GM03348 (cell line): ENCODE measurements at regions not wholly inside any gene's neighbourhood (a gene's known extent, or its start where the extent isn't known, plus 50 kb on each side); places are given as distances from the start of the nearest gene placed in this dataset.

ENCODE experiments used
- DNase-seq: peaks from one replicate; pipeline ENCODE4 v3.0.0; 2012; ENCODE audit warnings: low spot score

DNA sequence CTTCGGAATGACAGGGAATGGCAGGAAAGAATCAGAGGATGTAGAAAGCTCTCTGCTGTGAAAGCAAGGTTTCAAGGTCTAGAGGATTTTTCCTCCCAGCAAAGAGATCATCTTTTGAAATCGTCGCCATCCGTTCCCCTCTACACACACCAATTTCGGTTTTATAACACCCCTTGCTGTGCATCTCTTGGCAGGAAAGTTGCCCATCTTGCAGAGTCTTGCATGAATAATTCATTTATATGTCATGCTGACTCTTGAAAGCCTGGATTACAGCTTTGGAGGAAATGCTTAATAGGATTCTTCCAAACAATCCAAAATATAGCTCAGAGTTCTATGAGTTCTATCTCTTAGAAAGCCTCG, 262.7 kb downstream of the CHL1 start:
- no peak for DNase-seq

DNA sequence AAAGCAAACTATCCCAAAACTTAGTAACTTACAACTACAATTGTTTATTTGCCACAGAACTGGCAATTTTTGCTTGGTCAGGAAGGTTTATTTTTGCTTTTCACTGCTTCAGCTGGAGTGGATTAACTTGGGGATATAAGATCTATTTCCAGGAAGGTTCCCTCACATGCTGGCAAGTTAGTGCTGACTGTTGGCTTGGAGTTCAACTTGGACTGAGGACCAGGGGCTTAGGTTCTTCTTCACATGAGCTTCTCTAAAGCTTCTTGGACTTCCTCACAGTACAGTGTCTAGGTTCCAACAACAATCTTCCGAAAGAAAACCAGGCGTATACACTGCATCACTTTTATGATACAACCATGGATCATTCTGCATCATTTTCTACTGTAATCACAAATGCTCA, 264.4 kb downstream of the CHL1 start:
- no peak for DNase-seq

DNA sequence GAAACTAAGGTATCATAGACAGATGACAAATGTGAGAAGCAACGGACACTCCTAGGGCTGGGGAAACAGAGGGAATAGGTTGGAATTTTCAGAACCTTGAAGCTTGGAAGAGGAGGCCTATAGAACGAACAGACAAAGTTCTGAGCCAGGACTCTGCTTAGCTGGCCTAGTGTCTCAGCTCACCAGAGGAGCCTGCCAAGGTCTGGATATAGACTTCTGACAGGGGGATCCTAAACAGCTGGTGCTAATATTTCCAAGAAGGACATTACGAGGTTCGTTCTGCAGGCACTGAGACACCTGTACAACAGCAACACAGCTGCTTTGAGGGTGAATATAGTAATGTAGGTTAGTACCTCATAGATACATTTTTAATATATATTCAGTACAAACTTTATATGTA, 266.3 kb downstream of the CHL1 start:
- DNase-seq: no peak

DNA sequence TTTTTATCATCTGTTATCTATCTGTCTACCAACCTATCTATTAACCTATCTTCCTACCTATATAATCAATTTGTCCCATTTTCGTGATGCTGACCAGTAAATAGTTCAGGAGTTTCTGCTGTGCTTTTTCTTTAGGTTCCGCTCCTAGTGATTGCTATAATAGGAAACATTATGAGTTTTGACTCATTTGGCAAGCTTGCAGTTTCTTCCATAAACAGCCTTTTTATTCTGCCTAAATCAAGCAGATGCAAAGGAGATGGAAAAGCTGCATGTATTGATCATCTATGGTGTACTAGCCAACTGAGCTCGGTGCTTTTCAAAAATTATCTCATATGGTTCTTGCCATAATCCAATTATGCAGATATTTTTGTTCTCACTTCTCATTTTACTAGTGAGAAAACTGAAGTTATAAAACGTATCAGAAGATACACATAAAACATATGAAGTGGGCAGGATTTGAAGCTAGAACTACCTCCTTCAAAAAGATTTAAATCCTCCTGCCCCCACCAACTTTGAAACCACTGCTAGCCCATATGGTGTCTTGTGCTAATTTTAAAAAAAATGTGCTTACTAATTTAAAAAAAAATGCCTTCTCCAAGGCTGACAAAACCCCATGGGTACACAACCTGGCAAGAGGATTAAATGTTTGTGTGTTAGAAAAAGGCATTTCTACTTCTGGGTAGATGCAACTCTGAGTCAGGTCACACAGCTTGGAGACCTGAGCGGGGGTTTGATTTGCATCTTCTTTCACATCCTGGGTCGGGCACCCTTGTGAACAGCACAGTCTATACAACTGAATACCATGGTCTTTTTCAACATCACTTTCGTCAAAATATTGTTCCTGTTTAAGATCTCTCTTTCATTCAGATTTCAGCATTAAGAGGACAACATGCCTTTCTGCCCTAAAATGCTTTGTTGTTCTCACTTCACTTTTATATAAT, 267.0 kb downstream of the CHL1 start:
- no peak for DNase-seq

DNA sequence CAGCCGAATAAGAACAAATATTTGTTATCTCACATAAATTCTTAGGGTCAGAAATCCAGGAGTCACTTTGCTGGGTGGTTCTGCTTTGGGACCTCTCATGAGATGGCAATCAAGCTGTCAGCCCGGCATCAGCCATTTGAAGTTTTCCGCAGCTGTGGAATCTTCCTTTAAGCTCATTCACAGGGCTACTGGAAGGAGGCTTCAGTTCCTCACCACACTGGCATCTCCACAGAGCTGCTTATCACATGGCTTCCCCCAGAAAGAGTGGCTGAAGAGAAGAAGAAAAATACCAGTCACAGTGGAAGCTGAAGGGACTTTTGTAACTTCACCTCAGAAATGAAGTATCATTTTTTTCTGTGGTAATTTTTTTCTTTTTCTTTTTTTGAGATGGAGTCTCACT, 267.7 kb downstream of the CHL1 start:
- DNase-seq: no peak

DNA sequence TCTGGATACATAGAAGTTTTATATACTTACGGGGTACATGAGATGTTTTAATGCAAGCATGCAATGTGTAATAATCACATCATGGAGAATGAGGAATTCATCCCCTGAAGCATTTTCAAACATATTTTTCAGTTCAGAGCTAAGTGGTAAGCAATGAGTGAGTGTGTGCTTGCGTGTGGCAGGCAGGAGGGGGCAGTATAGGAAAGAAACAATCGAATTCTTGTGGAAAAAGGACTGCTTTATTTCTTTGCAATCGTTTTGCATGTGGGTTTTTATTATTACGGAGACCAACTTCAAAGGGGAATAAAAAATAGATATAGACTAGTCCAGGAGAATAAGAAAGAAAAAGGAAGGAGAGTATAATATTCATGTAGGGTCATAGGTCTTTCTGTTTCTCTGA, 271.6 kb downstream of the CHL1 start:
- DNase-seq: no peak

DNA sequence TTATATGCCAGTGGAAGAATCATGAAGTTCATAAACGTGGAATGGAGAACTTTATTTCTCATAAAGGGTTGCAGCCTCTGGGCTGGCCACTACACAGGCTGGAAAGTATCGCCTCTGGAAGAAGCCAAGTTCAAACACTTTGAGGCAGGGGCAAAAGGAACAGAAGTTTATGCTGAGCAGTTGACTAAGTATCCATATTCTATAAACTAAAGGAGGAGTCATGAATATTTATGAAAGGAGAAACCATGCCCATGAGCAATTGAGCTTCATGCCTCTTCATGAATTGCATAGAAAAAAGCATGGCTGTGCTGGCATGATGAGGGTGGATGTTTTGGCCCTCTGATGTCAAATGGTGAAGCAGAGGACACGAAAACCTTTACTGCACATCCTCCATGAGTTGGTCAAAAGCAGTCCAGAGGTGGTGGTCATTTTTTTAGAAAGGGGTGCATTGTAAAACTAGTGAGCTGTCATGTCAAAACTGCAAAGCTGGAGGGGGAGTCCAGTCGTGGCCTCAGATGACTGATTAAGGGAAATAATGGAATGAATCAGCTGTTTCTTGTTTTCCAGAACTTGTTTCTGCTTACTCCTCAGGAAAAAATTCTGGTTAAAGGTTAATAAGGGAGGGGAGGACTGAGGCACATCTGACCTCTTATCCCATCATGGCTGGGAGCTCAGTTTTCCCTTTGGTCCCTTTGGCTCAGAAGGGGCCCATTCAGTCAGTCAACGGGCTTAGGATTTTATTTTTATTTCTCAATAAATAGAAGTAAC, 276.7 kb downstream of the CHL1 start:
- DNase-seq: no peak

DNA sequence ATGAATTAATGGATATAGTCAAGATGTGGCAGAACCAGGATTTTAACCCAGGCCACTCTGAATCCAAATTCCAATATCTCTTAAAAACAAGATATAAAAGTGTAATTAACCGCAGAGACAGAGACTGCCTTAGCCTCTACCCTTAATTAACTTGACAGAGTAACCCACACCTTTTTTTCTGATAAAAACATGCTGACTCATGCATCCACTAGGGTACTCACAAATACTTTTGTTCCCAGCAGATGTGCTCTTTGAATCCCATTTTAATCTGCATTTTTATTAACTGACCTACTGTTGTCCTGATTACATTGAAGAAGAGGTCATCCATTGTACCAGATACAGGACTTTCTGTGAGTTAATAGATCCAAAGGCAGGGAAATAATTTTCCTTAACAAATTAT, 278.3 kb downstream of the CHL1 start:
- no peak for DNase-seq

DNA sequence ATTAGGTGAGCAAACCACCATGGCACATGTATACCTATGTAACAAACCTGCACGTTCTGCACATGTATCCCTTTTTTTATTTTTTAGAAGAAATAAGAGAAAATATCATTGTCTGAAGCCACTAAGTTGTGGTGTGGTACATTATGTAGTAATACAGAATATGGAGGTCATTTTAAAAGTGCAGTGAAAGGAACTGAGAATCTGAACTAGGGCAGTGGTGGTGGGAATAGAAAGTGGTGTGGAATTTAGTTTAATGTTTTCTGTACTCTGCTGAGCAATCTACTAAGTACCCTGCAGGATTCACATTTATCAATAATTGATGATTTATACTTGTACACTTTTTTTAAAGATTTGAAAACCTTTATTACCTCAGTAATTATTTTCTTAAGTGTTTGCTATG, 283.5 kb downstream of the CHL1 start:
- no peak for DNase-seq

DNA sequence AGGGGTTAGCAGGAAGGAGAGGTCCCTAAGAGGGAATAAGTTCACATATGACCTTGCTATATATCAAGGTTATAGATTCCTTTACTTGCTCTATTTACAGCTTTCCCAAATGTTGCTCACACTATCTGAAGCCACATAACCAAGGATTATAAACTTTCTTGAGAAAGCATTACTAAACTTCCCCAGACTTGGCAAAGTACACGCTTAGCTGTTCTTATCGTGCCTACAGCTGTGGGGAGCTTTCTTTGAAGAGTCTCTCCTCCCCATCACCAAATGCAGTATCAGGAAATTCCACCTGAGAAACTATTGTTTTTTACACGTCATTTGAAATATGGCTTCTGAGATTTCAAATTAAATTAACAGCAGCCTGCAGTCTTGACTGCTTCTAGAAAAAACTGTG, 284.5 kb downstream of the CHL1 start:
- DNase-seq: no peak

DNA sequence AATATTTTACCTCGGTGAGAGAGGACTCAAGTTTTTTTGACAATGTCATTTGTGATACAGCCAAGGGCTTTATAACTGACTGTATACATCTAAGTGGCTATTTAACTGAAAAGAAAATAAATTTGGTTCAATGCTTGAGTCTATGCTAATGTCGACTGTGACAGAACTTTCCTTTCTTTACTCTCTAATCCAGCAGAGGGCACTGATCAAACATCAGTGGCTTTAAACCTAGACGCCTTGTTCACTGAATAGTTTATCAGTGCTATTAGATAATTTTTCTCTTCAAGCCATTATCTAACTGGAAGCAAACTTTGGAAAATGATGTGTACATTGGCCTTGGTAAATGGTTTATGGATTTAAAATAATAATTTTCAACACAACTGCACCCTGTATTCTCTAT, 285.1 kb downstream of the CHL1 start:
- no peak for DNase-seq

DNA sequence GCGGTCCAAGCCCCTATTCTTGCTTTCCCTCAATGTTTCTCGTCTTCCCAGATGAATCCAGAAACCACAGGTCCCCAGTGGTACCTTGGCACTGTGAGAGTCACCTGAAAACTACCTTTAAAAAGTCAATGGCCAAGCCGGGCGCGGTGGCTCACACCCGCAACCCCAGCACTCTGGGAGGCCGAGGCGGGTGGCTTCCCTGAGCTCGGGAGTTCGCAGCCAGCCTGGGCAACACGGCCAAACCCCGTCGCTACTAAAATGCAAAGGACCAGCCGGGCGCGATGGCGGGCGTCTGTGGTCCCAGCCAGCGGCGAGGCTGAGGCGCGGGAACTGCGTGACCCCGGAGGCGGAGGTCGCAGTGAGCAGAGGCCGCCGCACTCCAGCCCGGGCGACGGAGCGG, 285.9 kb downstream of the CHL1 start:
- no peak for DNase-seq

DNA sequence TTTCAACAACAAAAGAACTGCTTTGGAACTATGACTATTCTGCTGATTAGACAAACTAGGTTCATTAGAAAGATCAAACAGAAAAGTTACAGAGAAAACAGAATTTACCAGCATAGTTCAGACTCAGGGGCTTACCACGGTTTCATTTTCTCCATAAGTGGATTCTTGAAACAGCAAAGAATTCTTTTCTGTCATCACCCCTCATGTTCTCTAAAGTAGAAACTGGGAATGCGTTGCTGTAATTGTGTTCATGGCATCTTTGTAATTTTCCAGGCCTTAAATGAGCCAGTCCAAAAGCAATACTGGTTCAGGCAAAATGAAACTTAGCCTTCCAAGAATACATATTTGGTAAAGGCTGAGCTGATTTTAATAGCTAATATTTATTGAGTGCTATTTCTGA, 287.8 kb downstream of the CHL1 start:
- no peak for DNase-seq

DNA sequence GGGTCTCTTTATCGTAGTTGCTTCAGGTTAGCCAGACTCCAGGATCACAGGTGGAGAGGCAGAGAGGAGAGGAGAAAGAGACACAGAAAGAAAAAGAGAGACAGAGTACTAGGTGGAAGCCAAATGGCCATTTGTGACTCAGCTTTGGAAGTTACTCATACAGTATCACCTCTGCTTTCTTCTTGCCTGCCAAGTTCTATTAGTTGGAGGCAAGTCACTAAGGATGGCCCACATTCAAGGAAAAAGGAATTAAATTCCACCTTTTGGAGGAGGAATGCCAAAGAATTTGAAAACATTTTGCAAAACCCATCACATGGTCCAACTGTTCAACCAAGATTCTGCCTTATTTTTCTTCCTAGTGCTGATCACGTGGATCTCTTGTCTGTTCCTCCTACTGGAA, 291.1 kb downstream of the CHL1 start:
- no peak for DNase-seq

DNA sequence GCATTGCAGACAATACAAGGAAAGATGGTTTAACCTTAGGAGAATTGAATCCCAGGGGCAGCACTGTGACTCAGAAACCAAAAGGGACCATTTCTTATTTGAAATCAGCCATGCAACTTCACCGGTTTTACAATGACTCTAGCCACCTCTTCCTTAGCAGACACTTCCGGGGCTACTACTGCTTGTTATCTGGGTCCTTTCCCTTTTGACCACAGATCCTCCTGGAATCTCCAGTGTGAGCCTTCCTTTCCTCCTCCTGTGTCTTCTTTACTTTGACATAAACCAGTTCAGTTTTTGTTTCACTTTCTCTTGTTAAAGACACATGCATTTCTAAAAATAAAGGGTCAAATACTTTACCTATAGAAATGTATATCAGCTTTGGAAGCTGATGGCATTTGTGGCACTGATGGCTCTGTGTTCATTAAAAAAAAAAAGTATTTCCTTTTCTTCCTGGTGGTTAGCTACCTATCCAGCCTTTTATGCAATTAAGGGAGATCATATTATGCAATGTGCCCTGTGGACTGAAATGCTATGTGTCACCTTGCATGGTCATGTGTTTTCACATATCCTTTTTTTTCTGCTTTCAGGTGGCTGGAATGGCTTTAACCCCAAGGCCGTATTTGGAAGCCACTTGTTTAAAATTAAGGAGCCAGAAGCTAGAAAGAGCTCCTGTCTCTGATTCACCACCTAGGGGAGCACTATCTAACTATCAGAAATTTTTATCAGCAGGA, 296.2 kb downstream of the CHL1 start:
- DNase-seq: no peak

DNA sequence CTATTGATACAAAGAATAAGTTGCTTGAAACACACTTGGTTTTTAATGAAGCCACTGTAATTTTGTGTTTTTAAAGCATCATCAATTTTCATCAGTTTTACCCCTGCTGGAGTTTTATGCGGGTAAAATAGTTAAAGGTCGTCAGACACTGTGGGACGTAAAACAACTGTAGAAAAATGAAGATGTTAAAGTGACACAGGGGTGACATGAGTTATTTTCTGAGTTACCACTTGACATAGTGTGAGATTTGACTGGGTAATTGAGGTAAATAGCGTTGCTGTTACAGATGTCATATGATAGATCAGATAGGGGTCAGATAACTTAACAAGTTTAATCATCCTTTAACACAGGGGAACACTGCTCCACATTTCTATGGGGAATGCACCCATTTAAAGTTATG, 297.6 kb downstream of the CHL1 start:
- no peak for DNase-seq

DNA sequence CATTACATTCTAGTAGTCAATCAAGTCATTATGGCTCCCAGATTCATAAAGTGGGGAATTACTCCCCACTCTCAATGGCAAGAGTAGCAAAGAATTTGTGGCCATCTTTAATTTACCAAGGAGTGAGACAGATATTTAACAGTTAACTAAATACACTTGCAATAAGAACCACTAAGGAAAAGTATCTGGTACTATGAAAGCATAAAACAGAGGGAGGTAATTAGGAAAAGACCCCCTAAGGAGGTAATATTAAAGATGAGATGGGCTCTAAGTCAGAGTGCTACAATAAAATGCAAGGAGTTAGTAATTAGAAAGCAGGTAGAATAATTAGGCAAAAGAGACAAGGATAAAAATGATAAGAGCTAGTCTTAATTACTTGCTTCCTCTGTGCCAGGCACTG, 301.9 kb downstream of the CHL1 start:
- DNase-seq: no peak

DNA sequence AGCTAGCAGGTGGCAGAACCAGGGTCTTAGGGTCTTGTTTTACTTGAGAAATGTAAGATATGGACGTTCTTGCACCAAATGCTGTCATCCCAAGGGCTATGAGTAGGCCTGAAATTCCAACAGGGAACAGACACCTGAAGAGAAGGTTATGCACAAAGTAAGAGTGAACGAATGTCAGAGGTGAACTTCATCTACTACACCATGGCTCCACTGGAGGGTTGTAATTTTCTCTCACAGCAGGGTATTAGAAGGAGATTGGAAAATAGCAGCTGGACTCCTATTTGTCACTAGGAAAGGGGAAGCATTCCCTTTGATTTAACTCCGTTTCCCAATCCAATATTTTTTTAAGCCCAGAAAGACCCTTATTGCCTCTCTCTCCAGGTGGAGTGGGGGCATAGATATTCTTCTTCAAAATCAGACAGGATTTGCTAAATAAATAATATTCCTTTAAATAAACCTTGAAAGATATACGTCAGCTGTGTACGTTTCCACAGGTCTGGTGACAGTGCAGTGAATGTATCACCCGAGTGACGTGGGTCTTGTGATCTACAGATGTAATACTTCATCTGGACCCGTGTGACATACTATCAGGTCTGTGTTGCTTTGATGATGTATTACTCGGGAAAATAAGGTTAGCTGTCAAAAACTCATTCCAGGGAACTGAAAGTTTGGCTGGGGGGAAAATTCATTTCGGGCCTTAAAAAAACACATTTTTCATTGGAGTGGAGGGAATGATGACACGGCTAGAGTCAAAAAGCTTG, 302.6 kb downstream of the CHL1 start:
- no peak for DNase-seq

DNA sequence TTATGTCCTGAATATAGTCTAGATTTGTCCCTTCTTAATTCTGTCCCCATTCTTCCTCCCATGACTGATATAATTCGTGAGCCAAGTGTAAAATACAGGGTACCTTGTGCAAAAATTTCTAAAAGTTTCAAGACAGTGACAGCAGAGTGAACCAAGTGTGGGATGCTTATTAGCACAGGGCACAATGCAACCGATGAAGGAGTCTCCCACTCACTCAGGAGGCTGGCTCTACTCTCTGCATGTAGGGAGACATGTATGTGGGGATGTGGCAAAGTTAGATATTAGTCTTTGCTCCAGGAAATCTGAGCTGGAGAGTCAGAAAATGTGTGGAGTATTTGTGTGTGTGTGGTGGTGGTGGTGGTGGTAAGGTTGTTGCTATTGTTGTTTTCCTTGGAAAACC, 305.9 kb downstream of the CHL1 start:
- DNase-seq: no peak

DNA sequence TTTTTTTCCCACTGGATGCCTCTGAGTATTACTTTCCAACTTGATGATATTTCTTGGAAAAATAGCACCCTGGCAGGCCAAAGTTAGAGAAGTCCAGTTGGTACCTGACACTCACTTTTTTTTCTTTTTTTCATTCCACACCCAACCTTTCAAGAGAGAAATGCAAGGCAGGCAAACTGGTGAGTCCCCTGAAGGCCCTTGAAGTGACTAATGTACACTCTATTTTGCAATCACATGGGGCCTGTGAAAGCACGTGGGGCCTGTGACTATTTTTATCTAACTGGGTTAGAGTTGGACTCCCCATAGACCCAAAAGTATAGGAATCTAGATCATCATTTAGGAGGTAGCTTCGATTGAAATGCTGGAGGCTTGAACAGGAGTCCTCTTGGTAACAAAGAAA, 316.7 kb downstream of the CHL1 start:
- DNase-seq: no peak

DNA sequence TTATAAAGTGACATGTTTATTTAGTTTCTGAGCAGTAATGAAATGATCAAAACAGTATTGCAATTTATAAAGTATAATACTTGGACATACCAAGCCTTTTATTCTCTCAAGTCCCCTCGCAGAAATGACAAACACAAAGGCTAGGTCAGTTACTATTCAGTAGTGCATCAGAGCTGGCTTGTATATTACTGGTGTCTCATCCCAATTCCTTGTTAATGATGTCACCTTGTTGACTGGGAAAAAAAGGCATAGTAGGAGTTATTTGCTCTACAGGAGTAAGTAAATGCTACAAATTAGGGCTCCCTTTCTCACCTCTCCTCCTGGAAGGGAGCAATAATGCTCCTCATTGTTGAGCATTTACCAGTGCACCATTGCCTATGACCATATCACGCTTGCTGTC, 317.6 kb downstream of the CHL1 start:
- DNase-seq: no peak

DNA sequence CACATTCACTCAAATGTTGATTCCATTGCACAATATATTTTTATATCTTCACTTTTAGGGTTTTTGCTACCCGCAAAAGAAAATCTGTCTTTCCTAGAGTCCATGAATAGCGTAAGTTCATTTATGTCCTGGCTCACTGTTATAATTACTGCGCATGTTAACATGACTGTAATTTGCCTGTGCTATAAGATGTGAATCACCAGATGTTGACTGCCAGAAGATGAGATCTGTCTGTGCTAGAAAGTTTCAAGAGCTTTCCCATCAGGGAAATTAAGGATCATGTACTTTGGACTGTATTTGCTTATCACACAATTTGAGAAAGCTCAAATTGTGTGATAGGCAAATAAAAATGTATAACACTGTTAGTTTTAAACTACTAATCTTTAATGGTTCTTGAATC, 322.5 kb downstream of the CHL1 start:
- no peak for DNase-seq
